Glutamatergic neuron (in vitro differentiated cells): ENCODE measurements at regions not wholly inside any gene's neighbourhood (a gene's known extent, or its start where the extent isn't known, plus 50 kb on each side); places are given as distances from the start of the nearest gene placed in this dataset.

Source experiments
- DNase-seq: peaks from one replicate; pipeline ENCODE4 v3.0.0; 2022
- H3K27ac Mint-ChIP-seq: one replicate; pipeline ENCODE4 v1.8.0; 2020; ENCODE audit warnings: mild to moderate bottlenecking, mixed read lengths, inconsistent platforms; ENCODE audit not compliant: unreplicated experiment
- H3K27me3 Mint-ChIP-seq: one replicate; pipeline ENCODE4 v1.8.0; 2020; ENCODE audit warnings: mild to moderate bottlenecking, moderate library complexity, mixed read lengths, inconsistent platforms; ENCODE audit not compliant: unreplicated experiment
- H3K36me3 Mint-ChIP-seq: one replicate; pipeline ENCODE4 v1.8.0; 2020; ENCODE audit warnings: mild to moderate bottlenecking, mixed read lengths, inconsistent platforms; ENCODE audit not compliant: unreplicated experiment
- H3K4me1 Mint-ChIP-seq: one replicate; pipeline ENCODE4 v1.8.0; 2020; ENCODE audit warnings: mild to moderate bottlenecking, low read depth, mixed read lengths, inconsistent platforms; ENCODE audit not compliant: unreplicated experiment
- H3K4me3 Mint-ChIP-seq: one replicate; pipeline ENCODE4 v1.8.0; 2020; ENCODE audit warnings: mild to moderate bottlenecking, mixed read lengths, inconsistent platforms; ENCODE audit not compliant: unreplicated experiment
- H3K9me3 Mint-ChIP-seq: one replicate; pipeline ENCODE4 v1.8.0; 2020; ENCODE audit warnings: mild to moderate bottlenecking, moderate library complexity, mixed read lengths, inconsistent platforms; ENCODE audit not compliant: unreplicated experiment
- CTCF ChIP-seq: fragments of 200-600 bp; sonication (generic); IDR thresholded peaks from one replicate; pipeline ENCODE4 v1.5.0; 2021; ENCODE audit not compliant: partially characterized antibody, unreplicated experiment

GRCh38 chr16:9595393-9595792, 503.9 kb downstream of the HAPSTR1 start:
- H3K27me3 Mint-ChIP-seq: no peaks in the 10 kb centered on the region
- no peaks in the 10 kb centered on the region for H3K36me3 Mint-ChIP-seq
- no peaks in the 10 kb centered on the region for H3K4me1 Mint-ChIP-seq
- DNase-seq: no peak
- no peak overlapping the region for H3K4me3 Mint-ChIP-seq
- H3K27ac Mint-ChIP-seq: no peak overlapping the region
- TF ChIP-seq CTCF: no peak
- H3K9me3 Mint-ChIP-seq: peaks cover 2% of the 10 kb centered on the region

GRCh38 chr16:9596788-9597187, 505.3 kb downstream of the HAPSTR1 start:
- Mint-ChIP-seq H3K4me1 (no peaks in the 10 kb centered on the region), H3K27ac (no peak overlapping the region), H3K27me3 (no peaks in the 10 kb centered on the region), H3K4me3 (no peak overlapping the region), H3K36me3 (no peaks in the 10 kb centered on the region), H3K9me3 (peaks cover 2% of the 10 kb centered on the region)
- no peak for TF ChIP-seq CTCF
- no peak for DNase-seq

GRCh38 chr16:9597967-9598730, 506.7 kb downstream of the HAPSTR1 start:
- no peaks in the 10 kb centered on the region for H3K36me3 Mint-ChIP-seq
- no peaks in the 10 kb centered on the region for H3K27me3 Mint-ChIP-seq
- no peak for DNase-seq
- no peak overlapping the region for H3K4me3 Mint-ChIP-seq
- no peak for TF ChIP-seq CTCF
- H3K9me3 Mint-ChIP-seq: peaks cover 2% of the 10 kb centered on the region
- no peaks in the 10 kb centered on the region for H3K4me1 Mint-ChIP-seq
- H3K27ac Mint-ChIP-seq: no peak overlapping the region

- Mint-ChIP-seq H3K4me3 (no peak overlapping the region), H3K9me3 (peaks cover 2% of the 10 kb centered on the region), H3K27ac (no peak overlapping the region), H3K4me1 (no peaks in the 10 kb centered on the region), H3K36me3 (no peaks in the 10 kb centered on the region), H3K27me3 (no peaks in the 10 kb centered on the region)
- TF ChIP-seq CTCF: no peak
- DNase-seq: no peak
Observed at GRCh38 chr16:9598731-9599083, 507.3 kb downstream of the HAPSTR1 start.

GRCh38 chr16:9599415-9600120, 508.1 kb downstream of the HAPSTR1 start:
- no peak for TF ChIP-seq CTCF
- Mint-ChIP-seq H3K36me3 (no peaks in the 10 kb centered on the region), H3K27me3 (no peaks in the 10 kb centered on the region), H3K27ac (no peak overlapping the region), H3K9me3 (no peaks in the 10 kb centered on the region), H3K4me3 (no peak overlapping the region), H3K4me1 (no peaks in the 10 kb centered on the region)
- DNase-seq: no peak
